HG03342 (cell line): ENCODE measurements at regions not wholly inside any gene's neighbourhood (a gene's known extent, or its start where the extent isn't known, plus 50 kb on each side); places are given as distances from the start of the nearest gene placed in this dataset.
"Not testable (repeated sequence)": the region's sequence is repeated elsewhere in the genome, so short reads cannot be mapped to it uniquely, and the experiment has no call there.

Experiments used
- ATAC-seq: cut with Tn5 transposase; IDR thresholded peaks from one replicate; pipeline ENCODE4 v1.9.1; 2021; ENCODE audit warnings: mild to moderate bottlenecking, moderate library complexity; ENCODE audit not compliant: unreplicated experiment

DNA sequence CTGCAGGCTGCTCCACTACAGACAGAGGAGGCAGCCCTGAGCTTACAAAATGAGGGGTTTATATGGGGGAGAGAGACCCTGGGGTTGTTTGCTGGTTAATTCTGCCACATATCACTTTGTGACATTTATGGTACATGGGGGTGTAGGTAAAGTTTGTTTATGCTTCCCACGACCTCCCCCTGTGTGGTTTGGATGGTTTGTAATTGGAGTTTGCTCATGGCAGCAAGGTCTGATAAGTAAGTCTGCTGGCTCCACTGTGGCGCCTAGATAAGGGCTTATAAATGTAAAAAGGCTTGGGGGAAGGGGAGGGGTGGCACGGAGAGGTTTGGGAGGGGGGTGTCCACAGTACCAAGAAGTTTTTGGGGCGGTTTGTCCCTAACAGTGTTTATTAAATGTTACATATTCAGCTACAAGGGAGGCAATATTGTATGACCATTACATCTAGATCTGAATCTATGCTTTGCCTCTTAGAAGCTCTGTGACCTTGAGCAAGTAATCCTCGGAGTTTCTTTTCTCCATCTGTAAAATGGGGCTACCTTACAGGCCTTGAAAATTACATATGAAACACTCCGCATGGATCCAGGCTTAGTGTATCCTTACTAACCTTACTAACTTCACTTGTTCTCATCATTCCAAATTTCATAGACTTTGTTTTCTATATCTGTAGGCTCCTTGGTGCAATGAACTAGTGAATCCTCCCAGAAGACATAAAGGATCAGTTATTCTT, 204.8 kb upstream of the NOX3 start:
- ATAC-seq = no peak

DNA sequence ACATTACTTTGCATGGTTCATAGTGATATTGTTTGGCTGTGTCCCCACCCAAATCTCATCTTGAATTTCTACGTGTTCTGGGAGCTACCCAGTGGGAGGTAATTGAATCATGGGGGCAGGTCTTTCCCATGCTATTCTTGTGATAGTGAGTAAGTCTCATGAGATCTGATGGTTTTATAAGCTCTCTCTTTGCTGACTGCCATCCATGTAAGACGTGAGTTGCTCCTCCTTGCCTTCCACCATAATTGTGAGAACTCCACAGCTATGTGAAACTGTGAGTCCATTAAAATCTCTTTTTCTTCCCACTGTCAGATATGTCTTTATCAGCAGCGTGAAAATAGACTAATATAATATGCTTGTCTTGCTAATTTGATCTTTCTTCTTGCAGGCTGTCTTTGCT, 200.4 kb upstream of the NOX3 start:
- no peak for ATAC-seq

DNA sequence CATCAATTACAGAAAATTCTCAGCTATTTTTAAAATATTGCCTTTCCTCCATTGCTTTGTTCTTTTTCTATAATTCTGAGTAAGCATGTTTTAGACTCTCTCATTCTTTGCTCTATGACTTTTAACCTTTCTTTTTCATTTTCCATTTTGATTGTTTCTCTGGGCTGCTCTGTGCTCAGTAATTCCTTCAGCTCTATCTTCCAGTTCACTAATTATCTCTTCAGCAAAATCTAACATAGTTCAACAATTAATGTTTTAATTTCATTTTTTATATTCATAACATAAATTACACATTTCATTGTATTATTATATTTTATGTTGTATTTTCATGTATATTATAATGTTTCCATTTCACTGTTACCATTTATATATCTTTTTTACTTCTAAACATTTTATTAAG, 198.8 kb upstream of the NOX3 start:
- ATAC-seq = no peak

DNA sequence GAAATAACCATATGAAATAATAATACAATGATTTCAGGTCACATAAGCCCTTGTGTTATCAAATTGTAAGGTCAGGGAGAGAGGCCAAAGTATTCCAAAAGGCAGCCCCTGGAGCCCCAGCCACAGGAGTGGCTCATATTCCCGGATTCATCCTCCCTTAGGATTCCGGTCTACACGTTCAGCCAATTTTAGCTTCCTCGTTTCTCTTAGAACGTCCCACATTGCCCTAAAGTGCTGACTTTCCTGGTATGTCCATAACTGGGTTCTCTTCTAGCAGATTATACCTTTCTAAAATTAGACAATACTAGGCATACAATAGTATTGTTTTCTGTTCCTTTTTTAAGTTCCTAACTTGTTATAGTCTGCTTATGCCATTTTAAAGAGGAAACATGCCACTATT, 192.7 kb upstream of the NOX3 start:
- ATAC-seq = no peak

- no peak for ATAC-seq
Observed at GRCh38 chr6:155647354-155647753, 191.7 kb upstream of the NOX3 start.

- ATAC-seq = no peak
Observed at GRCh38 chr6:155646443-155646842, 190.8 kb upstream of the NOX3 start.

- no peak for ATAC-seq
Observed at GRCh38 chr6:155645325-155645724, 189.7 kb upstream of the NOX3 start.

DNA sequence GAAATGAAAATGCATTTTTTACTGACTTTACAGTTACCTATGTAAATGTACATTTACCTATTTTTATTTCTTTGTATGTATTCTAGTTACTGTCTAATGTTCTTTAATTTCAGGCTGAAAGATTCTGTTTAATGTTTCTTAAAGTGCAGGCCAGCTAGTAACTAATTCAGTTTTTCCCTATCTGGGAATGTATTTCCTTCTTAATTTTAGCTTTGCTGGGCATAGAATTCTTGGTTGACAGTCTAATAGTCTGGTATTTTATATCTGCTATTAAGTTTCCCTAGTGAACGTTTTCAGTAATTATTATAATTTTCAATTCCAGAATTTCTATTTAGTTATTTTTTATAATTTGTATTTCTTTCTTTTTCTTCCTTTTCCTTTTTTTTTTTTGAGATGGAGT, 186.0 kb upstream of the NOX3 start:
- no peak for ATAC-seq

- ATAC-seq = no peak
Observed at GRCh38 chr6:155638200-155638599, 182.6 kb upstream of the NOX3 start.

DNA sequence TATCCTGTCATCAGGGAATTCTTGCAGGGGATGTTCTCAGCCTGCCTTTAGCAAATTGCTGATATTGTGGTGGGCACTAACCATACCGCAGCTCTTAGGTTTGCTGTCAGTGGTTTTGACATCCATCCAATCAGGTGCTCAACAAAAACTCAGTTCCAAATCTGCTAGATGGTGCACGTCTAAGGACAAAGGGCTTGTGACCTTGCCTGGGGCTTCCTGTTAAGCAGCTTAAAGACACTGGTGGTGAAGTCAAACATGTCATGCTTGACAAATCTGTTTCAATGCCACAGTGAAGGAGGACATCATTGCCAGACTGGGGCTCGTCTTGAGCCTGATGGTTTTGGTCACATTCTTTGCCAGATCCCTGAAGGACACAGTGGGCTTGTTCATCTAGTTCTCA, 179.8 kb upstream of the NOX3 start:
- no peak for ATAC-seq

GRCh38 chr6:155630085-155630484, 174.4 kb upstream of the NOX3 start:
- no peak for ATAC-seq

GRCh38 chr6:155629652-155630051, 174.0 kb upstream of the NOX3 start:
- no peak for ATAC-seq

DNA sequence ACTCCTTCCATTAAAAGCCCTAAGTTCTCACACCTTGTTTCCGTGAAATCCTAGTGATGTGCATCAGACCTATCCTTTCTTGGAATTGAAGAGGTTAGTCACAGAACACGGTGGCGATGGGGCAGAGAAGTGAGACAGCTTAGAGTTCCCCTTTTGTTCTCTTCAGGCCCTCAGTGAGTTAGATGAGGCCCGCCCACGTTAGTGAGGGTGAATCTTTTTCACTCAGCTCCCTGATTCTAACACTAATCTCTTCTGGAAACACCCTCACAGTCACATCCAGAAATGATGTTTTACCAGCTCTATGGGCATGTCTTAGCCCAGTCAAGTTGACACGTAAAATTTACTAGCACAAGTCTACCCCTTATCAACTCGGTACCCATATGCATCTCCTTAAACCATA, 172.7 kb upstream of the NOX3 start:
- ATAC-seq = peak; percentile 90

- not testable (repeated sequence) for ATAC-seq
Observed at GRCh38 chr6:155627722-155628212, 172.1 kb upstream of the NOX3 start.

DNA sequence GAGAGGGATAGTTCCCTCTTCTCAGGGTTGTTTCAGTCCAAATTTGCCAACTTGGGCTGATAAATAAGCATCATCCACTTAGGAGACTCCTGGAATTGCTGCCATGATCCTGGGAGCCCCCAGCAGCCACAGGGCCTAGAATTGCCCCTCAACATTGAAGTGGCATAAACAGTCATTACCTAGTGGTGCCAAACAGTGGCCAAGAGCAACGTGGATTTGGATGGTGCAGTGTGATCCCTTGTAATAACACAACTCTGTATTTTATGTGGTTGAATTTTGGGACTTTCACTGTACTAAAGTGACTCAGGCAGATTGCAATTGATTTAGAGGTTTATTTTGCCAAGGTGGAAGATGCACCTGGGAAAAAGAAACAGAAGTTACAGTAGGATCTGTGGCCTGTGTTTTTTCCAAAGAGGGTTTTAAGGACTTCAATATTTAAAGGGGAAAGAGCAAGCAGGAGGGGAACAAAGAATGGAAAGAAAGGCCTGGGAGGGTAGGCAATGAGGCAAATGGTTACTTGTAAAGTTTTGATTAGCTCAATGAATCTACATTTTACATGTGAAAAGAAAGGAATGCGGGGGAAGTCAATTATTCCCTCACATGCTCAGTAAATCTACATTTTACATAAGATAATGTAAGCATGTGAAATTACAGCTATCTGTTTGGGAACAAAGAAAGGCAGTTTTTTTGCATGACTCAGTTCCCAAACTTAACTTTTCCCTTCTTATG, 168.0 kb upstream of the NOX3 start:
- ATAC-seq = no peak

GRCh38 chr6:155614606-155615005, 159.0 kb upstream of the NOX3 start:
- no peak for ATAC-seq

- ATAC-seq = no peak
Observed at GRCh38 chr6:155611742-155612141, 156.1 kb upstream of the NOX3 start.

GRCh38 chr6:155604991-155605390, 149.4 kb upstream of the NOX3 start:
- ATAC-seq = no peak

- ATAC-seq = no peak
Observed at GRCh38 chr6:155599561-155599960, 143.9 kb upstream of the NOX3 start.

DNA sequence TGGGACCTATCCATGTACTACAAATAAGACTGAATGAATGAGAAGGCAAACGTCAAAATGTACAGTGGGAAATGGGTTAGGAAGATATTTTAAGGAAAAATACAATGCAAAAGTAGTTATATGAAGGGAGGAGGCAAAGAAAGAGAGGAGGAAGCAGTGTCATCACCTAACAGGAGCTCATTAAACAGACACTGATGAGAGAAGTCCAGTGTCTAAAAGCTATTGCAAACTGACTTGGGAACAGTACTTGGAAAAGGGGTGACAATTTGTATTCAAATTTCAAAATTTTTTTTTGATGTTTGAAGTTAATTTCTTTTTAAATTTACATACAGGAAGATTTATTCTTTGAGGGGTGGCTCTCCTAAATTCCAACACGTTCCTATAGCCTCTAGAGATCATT, 143.5 kb upstream of the NOX3 start:
- no peak for ATAC-seq

DNA sequence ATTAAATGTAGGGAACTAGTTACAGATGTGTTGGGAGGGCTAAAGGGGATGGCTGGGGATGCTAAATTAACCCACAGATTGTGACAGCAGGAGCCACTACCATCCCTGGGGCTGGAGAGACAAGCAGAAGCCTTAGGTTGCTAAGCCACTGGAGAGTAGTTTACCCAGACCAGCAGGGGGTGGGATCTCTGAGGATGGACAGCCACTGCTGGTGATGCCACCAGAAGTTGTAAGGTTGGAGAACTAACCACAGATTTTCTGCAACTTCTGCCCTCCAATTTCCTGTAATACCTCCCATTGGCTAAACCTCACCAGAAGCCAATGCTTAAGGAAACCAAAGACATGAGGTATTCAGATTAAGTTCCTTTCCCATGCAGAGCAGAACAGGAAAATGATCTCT, 139.6 kb upstream of the NOX3 start:
- no peak for ATAC-seq

- no peak for ATAC-seq
Observed at GRCh38 chr6:155591741-155592140, 136.1 kb upstream of the NOX3 start.
